NCI-H2107 treated with DMSO at 0.1 percent for 48 hours (cell line): ENCODE measurements at regions not wholly inside any gene's neighbourhood (a gene's known extent, or its start where the extent isn't known, plus 50 kb on each side); places are given as distances from the start of the nearest gene placed in this dataset.

ENCODE experiments used
- DNase-seq: peaks from one replicate; lab custom pipeline; 2025; ENCODE audit not compliant: unreplicated experiment; lab: John Stamatoyannopoulos, UW

DNA sequence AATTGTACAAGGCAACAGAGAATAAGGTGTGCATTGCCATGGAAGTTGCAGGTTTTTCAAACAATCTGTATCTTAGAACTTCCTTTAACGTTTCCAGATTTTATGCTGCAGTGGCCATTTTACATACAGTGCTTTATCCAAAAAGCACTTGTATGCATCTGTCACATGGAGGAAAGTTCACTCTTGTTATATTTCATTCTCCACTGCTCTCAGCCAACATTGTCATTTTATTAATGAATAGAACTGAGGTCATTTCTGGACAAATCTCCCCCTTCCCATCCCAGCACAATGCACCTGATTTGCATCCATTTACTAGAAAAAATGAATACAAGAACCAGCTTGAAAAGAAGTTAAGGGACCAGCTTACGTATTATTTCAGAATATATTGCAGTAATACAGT, 342.0 kb downstream of the USP25 start:
- DNase-seq: no peak

DNA sequence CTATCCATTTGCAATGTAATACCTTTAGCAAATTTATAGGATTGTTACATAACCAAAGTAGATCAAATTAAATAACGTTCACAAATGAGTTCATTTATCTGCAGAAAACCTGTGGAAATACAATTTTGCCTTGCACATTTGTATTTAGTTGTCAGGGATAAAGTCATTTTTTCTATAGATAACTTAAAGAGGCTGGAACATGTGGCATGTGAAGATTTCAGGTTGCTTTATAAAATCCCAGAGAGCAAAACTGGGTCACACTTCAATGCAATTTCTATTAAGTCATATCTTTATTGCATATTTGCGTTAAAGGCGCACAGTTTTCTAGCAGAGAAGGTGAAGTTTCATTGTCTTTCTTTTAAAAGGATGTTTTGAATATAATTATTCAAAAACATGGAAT, 342.4 kb downstream of the USP25 start:
- DNase-seq: no peak

DNA sequence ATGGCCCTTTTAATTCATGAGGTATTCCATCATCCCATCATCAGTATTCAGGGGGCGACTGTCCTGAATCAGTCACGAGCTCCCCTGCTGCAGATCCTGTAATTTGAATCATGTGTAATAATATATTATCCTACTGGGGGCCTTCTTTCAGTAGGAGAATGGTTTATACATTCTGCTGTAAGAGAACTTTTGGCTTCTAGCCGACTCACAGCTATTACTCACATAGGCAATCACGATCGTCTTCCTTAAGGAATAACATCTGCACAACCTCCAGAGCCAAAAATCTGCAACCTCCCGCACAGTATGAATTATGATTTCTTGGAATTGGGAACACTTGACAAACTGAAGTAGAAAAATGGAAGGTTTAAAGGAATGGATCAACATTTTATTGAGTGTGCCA, 343.0 kb downstream of the USP25 start:
- no peak for DNase-seq

DNA sequence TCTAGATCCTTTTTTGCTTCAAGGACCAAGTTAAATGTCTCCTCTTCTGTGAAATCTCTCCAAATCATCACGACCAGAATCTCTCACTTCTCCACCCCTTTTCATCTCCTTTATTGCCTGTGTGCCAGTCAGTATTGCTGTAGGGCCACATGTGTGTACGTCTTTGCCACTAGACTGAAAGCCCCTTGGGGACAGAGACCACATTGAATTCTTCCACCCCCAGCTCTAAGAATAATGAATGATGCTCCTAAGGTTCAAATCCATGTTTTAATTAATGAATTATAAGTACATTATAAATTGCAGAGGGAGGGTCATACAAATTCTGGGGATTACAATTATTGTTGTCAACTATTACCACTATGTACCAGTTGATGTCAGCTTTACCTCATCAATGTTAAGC, 343.8 kb downstream of the USP25 start:
- no peak for DNase-seq

DNA sequence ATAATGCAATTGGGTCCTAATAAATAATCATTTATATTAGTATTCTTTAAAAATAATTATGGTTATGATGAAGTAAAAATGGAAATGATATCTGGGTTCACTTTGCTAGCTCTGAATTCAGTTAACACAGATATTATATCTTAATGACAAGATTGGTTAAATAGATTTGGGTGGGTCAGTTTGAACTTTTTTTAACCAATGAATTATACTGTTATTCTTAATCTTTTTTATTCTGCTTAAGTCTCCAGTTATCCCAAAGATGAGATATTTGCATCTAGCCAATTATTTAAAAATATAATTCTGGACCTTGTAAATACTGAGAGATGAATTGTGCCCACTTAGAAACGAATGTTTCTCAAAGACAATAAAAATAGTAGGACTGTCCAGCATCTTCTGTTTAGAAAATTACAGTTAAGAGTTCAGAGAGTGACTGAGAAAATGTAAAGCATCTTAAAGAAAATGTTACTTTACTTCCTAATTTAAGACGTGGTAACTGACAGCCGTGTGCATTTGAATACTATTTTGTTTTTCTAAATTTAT, 345.2 kb downstream of the USP25 start:
- DNase-seq: no peak

DNA sequence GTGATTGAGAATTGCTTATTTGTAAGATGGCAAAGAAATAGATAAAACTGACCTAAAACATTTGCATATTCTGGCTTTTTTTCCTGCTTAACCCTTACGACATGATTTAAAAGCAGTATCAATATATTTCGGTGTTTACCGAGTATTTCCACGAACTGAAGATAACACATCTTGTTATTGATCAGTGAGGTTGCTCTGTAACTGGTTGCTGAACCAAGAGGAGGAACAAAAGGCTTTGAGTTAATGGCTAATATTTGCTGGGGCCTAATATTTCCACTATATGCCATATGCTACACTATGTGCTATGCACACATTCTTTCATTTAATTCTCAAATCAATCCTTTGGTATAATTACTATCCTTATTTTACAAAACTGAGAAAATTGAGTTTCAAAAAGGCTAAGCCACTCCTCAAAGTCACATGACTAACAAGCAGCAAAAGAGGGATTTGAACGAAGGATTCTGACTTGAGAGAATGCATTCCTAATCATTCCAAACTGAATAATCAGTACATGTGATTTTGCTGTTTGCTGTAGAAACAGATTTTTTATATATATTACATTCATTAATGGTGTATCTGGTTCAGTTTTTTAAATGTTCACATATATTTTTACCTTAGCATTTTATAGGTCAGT, 346.0 kb downstream of the USP25 start:
- DNase-seq: no peak

DNA sequence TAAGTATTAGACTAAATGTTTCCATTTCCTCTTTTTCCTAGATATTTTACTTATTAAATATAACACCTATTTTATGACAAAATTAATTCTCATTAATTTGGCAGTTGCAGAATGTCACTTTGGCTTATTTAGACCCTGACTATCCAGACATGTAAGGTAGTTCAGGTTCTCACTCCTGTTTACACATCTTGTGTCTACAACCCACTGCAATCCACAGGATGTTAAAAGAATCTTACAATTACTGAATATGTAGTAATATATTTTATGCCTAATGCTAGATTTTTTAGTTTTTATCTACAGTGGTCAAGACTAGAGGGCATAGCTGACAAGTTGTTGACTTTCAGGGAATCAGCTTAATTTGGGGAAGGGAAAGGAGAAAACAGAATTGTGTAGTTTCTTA, 346.7 kb downstream of the USP25 start:
- DNase-seq: no peak

DNA sequence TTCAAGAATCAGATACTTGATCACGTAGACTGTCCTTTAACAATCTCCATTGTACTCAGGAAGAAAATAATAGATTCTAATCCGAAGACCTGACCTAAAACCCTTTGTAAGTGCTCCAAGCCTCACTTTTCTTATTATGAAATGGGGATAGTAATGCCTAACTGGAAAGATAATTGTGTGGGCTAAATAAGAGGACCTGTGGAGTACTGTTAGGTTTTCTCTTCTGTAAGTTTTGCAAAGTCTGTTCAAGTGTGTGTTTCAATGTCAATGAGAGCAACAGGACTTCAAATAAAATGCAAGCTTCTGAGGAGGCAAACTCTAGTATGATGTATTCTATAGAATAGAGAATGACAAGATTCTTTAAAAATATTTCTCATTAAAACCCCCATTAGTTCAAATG, 348.6 kb downstream of the USP25 start:
- DNase-seq: no peak

DNA sequence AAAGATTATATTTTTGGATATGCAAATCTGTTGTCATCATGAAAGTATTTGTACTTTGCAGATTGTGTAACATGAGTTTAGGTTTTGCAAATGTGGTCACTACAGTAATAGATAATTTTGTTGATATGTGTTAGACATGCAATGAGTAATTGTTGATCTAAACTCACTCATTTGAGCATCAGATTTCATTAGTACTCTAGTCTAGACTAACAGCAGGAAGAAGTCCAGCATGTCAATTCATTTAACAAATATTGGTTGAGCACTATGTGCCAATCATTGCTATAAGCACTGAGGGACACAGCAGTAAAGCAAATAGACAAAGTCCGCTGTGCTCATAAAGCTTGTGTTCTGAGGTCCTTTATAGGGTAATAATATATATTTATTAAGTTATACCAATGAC, 350.0 kb downstream of the USP25 start:
- no peak for DNase-seq

DNA sequence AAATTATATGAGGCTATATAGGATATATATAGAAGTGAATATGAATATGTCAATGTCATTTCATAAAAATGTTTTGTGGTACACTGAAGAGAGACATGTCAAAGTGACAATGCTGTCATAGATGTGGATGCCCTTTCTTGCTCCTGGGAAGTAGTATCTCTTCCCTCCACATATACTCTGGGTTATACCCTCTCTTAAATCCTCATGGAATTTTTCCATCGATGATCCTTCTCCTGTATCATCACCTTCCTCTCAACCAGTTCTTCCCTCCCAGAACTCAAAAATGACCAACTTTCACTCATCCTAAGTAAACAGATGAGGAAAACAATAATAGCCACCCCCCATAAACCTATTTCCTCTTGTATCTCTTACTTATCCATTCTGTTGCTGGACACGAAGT, 351.5 kb downstream of the USP25 start:
- no peak for DNase-seq

DNA sequence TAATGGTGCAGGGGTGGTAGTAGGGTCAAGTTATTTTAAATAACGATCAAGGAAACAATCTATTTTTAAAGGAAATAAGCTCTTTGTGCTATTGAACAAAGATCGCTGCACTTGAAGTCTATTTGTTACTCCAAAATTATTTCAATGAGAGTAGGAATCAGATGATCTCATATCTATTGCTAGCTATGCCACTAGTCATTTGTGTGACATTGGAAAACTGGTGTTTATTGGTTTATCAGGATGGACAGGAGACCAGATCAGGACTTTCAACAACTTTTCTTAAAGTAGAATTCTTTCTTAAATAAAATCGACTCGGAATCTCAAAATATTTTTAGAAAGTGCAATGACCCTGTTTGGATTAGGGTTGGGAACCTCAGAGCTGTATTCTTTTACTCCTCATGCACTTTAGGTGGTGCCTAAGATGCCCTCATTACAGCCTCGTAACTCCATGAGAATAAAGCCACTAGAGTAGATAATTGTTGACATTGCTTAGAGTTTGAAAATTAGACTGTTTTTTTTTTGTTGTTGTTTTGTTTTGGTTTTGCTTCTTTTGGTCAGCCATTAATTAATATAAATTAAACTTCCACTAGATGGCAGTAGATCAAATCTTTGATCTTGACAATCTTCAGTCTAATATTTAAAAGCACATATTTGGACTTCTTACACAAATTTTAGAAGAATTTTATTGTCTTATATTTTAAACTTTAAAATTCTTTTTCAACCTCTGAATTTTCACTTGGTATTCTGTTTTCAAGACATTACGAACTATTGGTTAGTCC, 352.4 kb downstream of the USP25 start:
- DNase-seq: peak; percentile 49

DNA sequence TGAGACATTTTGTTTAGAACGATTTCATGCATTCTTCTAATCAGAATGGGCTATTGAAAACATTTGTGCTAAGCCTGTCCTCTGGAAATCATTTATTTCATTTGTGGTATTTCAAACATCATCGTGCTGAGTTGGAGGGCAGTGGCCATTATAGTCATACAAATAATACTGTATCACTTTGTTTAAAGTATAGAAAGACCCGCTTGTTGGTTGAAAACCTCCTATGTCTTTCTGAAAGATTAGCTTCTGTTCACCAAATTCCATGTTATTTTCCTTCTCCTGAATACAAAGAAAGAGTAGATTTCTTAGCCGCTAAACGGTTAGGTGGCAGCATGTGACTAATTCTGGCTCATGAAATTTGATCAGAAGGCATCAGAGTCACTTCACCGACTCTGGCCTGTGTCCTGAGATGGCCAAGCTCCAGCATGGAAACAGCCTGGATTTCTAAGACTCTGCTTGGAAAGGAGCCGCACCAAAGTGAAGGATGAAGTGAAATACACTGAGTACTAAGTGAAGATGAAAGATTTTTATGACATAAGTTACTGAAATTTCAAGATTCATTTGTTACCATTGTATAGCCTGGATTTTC, 355.1 kb downstream of the USP25 start:
- no peak for DNase-seq

DNA sequence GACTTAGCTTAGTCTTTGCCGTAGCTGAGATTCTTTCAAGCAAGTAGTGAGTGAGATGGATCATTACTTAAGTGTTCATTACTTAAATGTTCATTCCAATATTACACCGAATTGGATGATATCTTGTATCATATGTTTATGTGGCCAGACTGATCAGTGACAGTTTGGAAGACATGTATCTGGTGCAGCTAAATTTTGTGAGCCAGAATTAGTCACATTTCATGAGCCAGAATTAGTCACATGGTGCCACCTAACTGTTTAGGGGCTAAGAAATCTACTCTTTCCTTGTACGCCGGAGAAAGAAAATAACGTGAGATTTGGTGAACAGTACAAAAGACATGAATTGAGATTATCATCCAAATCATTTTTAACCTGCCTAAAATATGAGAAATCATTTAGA, 355.6 kb downstream of the USP25 start:
- no peak for DNase-seq

DNA sequence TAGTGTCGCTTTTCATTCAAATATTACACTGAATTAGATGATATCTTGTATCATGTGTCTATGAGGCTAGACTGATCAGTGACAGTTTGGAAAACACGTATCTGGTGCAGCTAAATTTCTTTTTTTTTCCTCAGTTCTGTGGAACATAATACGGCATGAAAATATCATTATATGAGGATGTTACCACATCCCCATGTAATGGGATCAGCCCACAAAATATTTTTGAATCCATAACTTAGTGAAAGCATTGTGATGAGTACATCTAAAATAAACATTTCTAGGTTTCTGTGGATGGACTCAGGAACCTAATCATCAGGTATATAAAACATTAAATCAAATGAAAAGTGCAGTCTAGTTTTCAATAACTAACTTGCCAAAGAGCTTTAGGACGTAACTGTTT, 356.3 kb downstream of the USP25 start:
- DNase-seq: no peak

DNA sequence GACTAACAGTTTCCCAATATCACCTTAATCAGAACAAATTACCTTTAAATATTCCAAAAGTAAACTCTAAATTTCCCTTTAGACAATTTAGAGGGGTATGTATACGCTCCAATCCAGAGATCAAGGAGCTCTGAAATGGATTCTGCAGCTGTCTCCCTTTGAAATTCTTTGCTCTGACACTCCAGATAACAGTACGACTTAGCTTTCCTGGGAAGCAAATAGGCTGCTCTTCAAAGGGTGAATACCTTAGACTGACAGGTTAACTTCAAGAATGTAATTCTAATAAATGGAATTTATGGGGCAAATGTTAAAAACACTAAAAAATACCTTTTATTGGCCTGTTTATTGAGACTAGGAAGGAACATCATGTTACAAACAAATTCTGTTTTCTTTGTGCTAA, 357.2 kb downstream of the USP25 start:
- DNase-seq: no peak

DNA sequence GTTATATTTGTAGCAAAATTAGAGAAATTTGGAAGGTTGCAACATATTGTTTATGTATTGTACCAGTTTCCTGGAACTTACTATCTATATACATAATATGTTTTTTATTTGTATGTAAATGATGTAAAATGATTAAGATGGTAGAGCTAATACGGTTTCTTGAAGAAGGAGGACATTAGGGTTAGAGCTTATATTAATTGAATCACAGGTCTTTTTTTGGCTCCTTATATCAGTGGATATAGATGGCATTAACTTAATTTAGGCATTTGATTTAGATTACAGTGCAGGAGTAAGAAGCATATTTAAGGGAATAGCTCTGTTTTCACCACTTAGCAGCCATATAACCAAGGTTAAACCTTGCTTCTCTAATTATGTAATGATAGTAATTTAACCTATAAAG, 357.7 kb downstream of the USP25 start:
- no peak for DNase-seq

DNA sequence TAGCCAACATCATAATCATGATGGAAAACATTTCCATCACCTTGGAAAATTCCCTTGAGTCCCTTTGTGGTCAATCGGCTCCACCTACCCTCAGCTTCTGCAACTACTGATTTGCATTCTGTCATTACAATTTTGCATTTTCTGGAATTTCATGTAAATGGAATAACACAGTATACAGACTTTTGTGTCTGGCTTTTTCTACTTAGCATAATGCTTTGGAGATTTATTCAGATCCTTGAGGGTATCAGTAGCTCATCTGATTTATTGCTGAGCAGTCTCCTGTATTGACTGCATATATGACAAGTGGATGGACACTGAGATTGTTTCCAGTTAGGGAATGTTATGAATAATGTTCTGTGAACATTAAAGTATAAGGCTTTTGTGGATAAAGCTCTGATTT, 358.3 kb downstream of the USP25 start:
- no peak for DNase-seq

DNA sequence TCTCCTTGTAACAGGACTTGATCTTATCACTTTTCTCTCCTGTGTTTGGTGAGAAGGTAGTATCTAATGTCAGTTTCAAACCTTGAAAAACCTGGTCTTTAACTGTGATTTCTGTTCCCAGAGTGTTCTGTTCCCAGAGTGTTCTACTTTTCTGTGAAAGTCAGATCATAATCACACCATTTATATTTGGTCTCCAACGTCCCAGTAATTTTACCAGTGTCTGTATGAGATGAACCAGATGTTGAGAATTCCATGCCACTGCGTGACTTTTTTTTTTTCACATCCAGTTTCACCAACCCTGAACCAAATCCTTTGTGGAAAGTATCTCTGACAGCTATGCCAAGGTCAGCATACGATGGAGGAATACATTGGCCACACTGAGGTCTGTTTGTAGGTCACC, 365.2 kb downstream of the USP25 start:
- DNase-seq: no peak

DNA sequence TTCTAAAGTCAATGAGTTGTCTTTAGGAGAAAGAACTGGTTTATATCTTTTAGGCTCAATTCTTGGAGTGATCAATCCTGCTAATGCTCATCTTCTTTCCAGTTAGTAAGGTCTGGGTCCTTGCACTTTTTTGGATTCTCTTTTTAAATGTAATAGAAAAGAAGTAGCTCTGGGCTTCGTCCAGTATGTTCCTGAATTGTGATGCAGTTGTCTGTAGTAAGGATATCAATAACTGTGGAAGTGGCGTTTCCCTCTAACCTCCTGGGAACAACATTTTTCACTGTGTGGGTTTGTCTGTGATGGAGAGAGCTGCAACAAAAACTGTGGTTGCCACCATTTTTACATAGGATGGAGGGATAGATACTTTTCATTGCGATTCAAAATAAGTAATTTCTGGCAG, 367.2 kb downstream of the USP25 start:
- DNase-seq: no peak

DNA sequence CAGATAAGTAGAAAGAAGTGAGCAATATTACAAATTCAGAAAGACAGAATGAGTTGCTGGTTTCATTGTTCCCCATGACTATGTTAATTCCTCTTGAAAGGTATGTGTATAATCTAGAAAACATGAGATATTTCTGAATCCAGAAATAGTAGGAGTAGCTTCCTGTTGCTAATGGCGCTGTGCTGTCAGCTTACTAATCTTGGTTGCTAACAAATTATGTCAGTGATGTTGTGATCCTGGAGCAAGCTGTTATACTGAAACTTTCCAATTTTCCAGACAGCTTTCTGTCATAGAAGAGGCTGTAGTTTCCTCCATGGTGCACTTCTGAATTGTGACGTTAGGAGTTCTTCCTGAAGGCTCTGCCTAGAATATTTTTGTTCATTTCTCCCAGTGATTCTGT, 372.3 kb downstream of the USP25 start:
- DNase-seq: no peak

DNA sequence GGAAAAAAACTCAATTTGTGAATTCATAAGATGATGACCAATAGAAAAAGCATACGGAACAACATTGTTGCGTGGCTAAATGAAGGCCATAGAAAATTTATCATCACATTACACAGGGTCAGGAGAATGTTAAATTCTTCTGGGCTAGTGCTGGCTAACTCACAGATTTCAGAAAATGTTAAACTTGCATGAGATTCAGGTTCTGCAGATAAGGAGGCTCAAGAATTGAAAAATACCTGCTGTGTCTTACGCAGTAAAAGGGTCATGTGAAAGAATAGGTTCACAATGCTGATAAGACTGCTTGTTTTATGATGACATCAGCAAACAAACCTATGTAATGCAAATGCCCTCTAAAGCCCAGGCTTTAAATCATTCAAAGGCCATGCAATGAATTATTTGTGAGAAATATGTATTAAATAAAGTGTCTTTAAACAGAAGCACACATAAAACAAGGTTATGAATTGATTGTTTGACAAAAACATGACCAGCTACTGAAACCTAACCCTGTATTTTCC, 378.8 kb downstream of the USP25 start:
- no peak for DNase-seq

DNA sequence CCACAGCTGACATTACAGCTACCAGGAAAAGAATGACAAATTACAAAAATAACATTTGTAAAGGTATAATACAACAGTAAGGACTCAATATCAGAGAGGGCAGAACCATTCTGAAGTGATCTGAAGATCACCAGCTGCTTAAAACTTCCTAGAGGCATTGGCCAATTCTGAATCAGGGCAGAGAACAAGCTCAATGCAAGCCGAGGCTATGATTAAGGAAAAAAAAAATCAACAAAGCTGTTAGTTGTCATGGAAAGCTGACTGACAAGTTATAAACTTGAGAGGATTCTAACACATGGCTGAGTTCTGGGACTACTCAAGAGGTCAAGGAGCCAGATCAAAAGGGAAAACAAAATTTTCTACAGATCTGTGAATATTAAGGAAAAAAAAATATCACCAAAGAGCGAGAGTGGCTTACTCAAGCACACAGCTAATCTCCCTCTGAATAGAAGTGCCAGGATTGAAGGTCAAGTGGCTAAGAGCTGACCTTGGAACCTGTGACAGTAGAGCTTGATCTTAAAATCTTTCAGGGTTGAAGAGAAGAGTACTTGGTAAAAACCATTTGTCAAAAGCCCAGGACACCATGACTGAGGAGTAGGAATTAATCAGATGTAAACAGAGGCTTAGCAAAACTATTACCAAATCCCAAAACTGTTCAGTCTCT, 383.4 kb downstream of the USP25 start:
- no peak for DNase-seq
